Colon (tissue), 2 donors: ENCODE measurements at regions not wholly inside any gene's neighbourhood (a gene's known extent, or its start where the extent isn't known, plus 50 kb on each side); places are given as distances from the start of the nearest gene placed in this dataset.
"Not testable (repeated sequence)": the region's sequence is repeated elsewhere in the genome, so short reads cannot be mapped to it uniquely, and the experiment has no call there.

ENCODE experiments used
- FAIRE-seq: peaks from 2 replicates; lab custom pipeline; 2012; peaks lifted over from hg19 to GRCh38; lab: Jason Lieb, UNC
- donor health status: control.
- donor health status: control.

- FAIRE-seq: no peak
Measured at GRCh38 chr1:91605566-91605965, 104.9 kb downstream of the CDC7 start.

- no peak for FAIRE-seq
Measured at GRCh38 chr1:91606546-91607078, 106.0 kb downstream of the CDC7 start.

- not testable (repeated sequence) for FAIRE-seq
Measured at GRCh38 chr1:91607686-91608085, 107.0 kb downstream of the CDC7 start.

- no peak for FAIRE-seq
Measured at GRCh38 chr1:91608876-91609275, 108.2 kb downstream of the CDC7 start.

- FAIRE-seq: no peak
Measured at GRCh38 chr1:91609551-91609950, 108.9 kb downstream of the CDC7 start.

- no peak for FAIRE-seq
Measured at GRCh38 chr1:91610102-91610501, 109.5 kb downstream of the CDC7 start.

- FAIRE-seq: no peak
Measured at GRCh38 chr1:91610789-91611188, 110.1 kb downstream of the CDC7 start.

- FAIRE-seq: no peak
Measured at GRCh38 chr1:91611483-91611917, 110.8 kb downstream of the CDC7 start.

GRCh38 chr1:91613595-91613994, 112.9 kb downstream of the CDC7 start:
- FAIRE-seq: no peak

- no peak for FAIRE-seq
Measured at GRCh38 chr1:91616712-91617111, 116.1 kb downstream of the CDC7 start.

GRCh38 chr1:91617285-91617765, 116.7 kb downstream of the CDC7 start:
- no peak for FAIRE-seq

GRCh38 chr1:91619881-91620280, 119.2 kb downstream of the CDC7 start:
- no peak for FAIRE-seq

GRCh38 chr1:91621360-91621759, 120.7 kb downstream of the CDC7 start:
- FAIRE-seq: no peak

- FAIRE-seq: peak; percentile 43
Measured at GRCh38 chr1:91621907-91622306, 121.3 kb downstream of the CDC7 start.

- no peak for FAIRE-seq
Measured at GRCh38 chr1:91622616-91623015, 122.0 kb downstream of the CDC7 start.

- FAIRE-seq: no peak
Measured at GRCh38 chr1:91623020-91623419, 122.4 kb downstream of the CDC7 start.

GRCh38 chr1:91624331-91624730, 123.7 kb downstream of the CDC7 start:
- FAIRE-seq: no peak
